ENCODE measurements at regions not wholly inside any gene's neighbourhood (a gene's known extent, or its start where the extent isn't known, plus 50 kb on each side); places are given as distances from the start of the nearest gene placed in this dataset.

DNA sequence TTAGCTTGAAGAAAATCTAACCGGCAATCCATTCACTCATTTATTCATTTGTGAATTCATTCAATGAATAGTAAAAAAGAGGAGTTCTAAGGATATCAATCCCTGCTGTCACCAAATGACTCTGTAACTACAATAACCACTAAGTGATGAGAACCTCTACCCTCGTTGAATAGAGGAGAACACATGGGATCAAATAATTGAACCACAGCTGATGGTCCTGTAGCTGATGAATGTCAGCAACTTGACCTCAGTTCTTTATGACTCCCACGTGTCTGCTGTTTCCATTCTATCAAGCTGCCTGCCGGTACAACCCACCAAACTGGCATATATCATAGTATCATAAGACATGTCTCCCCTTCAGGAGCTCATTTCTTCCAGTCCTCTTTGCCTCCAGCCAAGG lies 150.3 kb downstream of the PTGER3 start:
- TF ChIP-seq EP300 (IDR thresholded peaks at IDR 0.05; ENCODE audit: low read length) (no peak), ADNP (tag; IDR thresholded peaks at IDR 0.05) (no peak), ZNF695 (CRISPR knock-in tag; IDR thresholded peaks at IDR 0.05) (no peak)
- TF ChIP-seq, protein P1, sequence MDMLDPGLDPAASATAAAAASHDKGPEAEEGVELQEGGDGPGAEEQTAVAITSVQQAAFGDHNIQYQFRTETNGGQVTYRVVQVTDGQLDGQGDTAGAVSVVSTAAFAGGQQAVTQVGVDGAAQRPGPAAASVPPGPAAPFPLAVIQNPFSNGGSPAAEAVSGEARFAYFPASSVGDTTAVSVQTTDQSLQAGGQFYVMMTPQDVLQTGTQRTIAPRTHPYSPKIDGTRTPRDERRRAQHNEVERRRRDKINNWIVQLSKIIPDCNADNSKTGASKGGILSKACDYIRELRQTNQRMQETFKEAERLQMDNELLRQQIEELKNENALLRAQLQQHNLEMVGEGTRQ (CRISPR knock-in tag; IDR thresholded peaks at IDR 0.05): no peak

All from K562 (cell line).